Panc1 (cell line): ENCODE measurements at regions not wholly inside any gene's neighbourhood (a gene's known extent, or its start where the extent isn't known, plus 50 kb on each side); places are given as distances from the start of the nearest gene placed in this dataset.
"Not testable (repeated sequence)": the region's sequence is repeated elsewhere in the genome, so short reads cannot be mapped to it uniquely, and the experiment has no call there.

ENCODE experiments used
- ATAC-seq: fragments of 200-7000 bp; cut with Tn5 transposase; 2 replicates; pipeline ENCODE4 v1.9.1; 2020; ENCODE audit warnings: mild to moderate bottlenecking, moderate library complexity
- BruUV-seq: library from RNA; stranded (reverse); fragments of 400-500 nt; replicated peaks from 2 replicates; lab custom pipeline; 2021; lab: Mats Ljungman, UMichigan
- CTCF ChIA-PET: fragments of 300-600 bp; sonication (Branson Sonifier 250); formaldehyde crosslinking; loops from one replicate; lab custom pipeline; 2022; ENCODE audit warnings: antibody characterized with exemption; lab: Charles Lee
- POLR2A ChIA-PET: fragments of 300-600 bp; sonication (Branson Sonifier 250); formaldehyde crosslinking; loops from one replicate; lab custom pipeline; 2022; ENCODE audit warnings: antibody characterized with exemption; lab: Charles Lee
- DNase-seq: peaks from one replicate; pipeline ENCODE4 v3.0.0-alpha.2; 2010; ENCODE audit warnings: low read depth, low spot score
- H3K27ac ChIP-seq: 2 replicates; pipeline ENCODE4 v1.5.1; 2011; ENCODE audit warnings: mild to moderate bottlenecking, low read length, inconsistent platforms
- H3K27me3 ChIP-seq: fragments of 200-500 bp; sonication (Bioruptor generic); 2 replicates; pipeline ENCODE4 v1.6.0; 2014; ENCODE audit warnings: low read length, inconsistent platforms; ENCODE audit not compliant: control insufficient read depth, insufficient read depth
- H3K36me3 ChIP-seq: fragments of 200-500 bp; sonication (Bioruptor generic); 2 replicates; pipeline ENCODE4 v1.5.1; 2014; ENCODE audit warnings: inconsistent platforms, mild to moderate bottlenecking, low read length, moderate library complexity; ENCODE audit not compliant: control insufficient read depth, insufficient read depth
- H3K4me1 ChIP-seq: 2 replicates; pipeline ENCODE4 v1.5.1; 2011; ENCODE audit warnings: inconsistent platforms, mild to moderate bottlenecking, low read length, moderate library complexity; ENCODE audit not compliant: control insufficient read depth, insufficient read depth
- H3K4me3 ChIP-seq, 2 experiments: 2 replicates each; pipeline ENCODE4 v1.5.1; 2011 to 2012; ENCODE audit warnings: low read depth in 2 of 2, low read length in 2 of 2, mild to moderate bottlenecking in 2 of 2, inconsistent platforms in 1 of 2, moderate library complexity in 1 of 2
- H3K9me3 ChIP-seq: fragments of 200-500 bp; sonication (Bioruptor generic); 2 replicates; pipeline ENCODE4 v1.5.1; 2014; ENCODE audit warnings: low read depth, mild to moderate bottlenecking, inconsistent platforms, low read length, moderate library complexity; ENCODE audit not compliant: control insufficient read depth, insufficient read depth
- in situ Hi-C: cut with HindIII; loops from 2 replicates; pipeline ENCODE4 v1.10.0; 2016; ENCODE audit warnings: low sequenced_read_pairs, low pct_unique_long_range_greater_than_20kb
- intact Hi-C: fragments of 100-400 bp; cut with micrococcal nuclease; formaldehyde crosslinking; loops from one replicate; pipeline ENCODE4 v1.10.0; 2022; ENCODE audit not compliant: unreplicated experiment

DNA sequence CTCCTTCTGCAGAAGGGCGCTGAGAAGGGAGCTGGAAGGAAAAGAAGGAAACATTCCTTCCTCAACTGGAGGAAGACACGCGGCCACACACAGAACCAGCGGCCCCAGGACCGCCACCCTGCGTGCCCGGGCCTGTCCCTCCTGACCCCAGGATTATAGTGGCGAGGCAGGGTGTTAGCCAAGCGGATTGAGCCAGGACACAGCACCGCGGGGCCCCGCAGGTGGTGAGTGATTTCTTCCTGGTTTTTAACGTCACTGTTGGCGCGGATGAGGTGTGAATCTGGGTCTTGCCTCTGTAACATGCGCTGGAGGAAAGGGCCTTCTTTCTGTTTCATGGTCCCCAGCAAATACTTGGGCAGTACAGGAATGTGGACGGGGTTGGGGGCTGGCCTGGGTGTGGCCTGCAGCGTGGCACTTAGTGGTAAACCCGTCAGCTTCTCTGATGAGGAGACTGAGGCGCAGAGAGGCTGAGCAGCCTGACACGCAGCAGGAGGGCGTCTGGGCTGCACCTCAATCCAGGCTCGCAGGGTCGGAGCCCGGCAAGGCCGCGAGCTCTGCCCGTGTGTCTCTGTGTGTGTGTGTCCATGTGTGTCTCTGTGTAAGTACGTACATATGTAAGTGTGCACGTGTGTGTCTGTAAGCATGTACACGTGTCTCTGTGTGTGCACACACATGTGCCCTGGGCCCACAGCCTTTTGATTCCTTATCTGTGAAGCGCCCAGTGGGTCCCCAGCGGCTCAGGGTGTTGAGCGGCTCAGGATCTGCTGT is 158.4 kb upstream of the ZNF469 start:
- ATAC-seq, H3K36me3 ChIP-seq, intact Hi-C loops, POLR2A ChIA-PET, H3K9me3 ChIP-seq, DNase-seq, CTCF ChIA-PET, in situ Hi-C loops, H3K27ac ChIP-seq, BruUV-seq, H3K4me1 ChIP-seq, H3K4me3 ChIP-seq, H3K27me3 ChIP-seq: not testable (repeated sequence)

DNA sequence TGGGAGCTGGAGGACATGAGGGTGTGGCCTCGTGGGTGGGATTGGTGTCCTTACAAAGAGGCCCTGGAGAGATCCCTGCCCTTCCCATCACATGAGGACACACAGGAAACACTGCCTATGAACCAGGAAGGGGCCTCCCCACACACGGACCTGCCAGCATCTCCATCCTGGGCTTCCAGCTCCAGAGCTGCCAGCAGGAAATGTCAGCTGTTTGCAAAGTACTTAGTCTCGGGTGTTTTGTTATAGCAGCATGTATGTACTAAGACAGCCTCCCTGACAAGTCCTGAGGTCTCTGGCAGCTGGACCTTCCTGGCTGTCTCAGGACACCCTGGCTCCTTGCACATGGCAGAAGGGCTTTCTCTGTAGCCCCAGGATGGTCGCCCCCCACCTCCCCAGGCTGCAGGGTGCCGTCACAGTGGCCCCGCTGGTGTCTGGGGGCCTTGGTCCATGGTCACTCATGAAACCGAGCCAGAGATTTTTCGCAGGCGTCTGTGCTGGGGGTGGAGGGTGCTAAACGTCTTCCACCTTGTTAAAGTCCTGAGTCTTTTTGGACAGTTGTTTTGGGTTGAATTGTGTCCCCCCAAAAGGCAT is 157.0 kb upstream of the ZNF469 start:
- DNase-seq, H3K4me1 ChIP-seq, intact Hi-C loops, H3K27me3 ChIP-seq, H3K4me3 ChIP-seq, in situ Hi-C loops, H3K9me3 ChIP-seq, H3K27ac ChIP-seq, BruUV-seq, CTCF ChIA-PET, H3K36me3 ChIP-seq, POLR2A ChIA-PET, ATAC-seq: not testable (repeated sequence)

DNA sequence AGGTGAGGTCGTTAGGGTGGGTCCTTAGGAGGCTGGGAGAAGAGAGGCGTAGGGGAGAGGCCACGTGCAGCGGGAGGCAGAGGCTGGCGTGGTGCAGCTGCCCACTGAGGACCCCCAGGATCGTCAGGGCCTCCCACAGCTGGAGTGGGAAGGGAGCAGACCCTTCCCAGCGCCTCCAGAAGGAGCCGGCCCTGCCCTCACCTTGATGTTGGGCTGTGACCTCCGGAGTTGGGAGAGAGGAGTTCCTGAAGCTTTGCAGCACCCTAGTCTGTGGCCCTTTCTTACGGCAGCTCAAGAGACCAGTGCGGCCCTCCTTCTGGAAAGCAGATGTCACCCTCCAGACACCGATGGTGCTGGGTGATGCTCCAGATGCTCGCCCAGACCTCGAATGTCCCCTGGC is 156.5 kb upstream of the ZNF469 start:
- CTCF ChIA-PET, H3K36me3 ChIP-seq, H3K4me1 ChIP-seq, H3K27me3 ChIP-seq, H3K9me3 ChIP-seq, H3K27ac ChIP-seq, BruUV-seq, DNase-seq, in situ Hi-C loops, ATAC-seq, H3K4me3 ChIP-seq, intact Hi-C loops, POLR2A ChIA-PET: not testable (repeated sequence)

DNA sequence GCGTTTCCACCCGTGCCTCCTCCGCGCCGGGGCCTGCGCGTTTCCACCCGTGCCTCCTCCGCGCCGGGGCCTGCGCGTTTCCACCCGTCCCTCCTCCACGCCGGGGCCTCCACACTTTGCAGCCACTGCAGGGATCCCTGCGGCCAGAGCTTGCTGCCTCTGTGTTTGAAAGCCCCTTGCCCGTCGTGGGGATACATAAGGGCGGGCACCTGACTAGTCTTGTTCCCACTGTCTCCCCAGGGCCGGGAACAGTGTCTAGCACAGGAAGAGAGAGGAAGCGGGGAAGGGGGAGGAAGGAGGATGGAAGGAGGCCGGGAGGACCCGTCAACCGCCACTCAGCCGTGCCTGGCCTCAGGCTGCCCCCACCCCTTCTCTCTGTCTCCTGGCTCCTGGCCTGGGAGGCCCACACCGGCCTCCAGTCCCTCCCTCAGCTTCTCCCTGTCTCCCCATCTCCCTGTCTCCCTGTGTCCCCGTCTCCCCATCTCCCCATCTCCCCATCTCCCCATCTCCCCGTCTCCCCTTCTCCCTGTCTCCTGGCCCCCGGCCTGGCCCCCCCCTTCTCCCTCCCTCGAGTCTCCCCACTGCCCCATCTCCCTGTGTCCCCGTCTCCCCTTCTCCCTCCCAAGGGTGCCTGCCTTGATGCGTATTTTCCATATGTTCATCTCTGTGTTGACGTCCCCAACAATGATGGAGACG is 155.6 kb upstream of the ZNF469 start:
- H3K36me3 ChIP-seq, H3K27ac ChIP-seq, intact Hi-C loops, H3K9me3 ChIP-seq, in situ Hi-C loops, DNase-seq, POLR2A ChIA-PET, ATAC-seq, CTCF ChIA-PET, BruUV-seq, H3K4me3 ChIP-seq, H3K4me1 ChIP-seq, H3K27me3 ChIP-seq: not testable (repeated sequence)

- DNase-seq, BruUV-seq, H3K4me1 ChIP-seq, H3K4me3 ChIP-seq, H3K36me3 ChIP-seq, H3K9me3 ChIP-seq, POLR2A ChIA-PET, H3K27ac ChIP-seq, CTCF ChIA-PET, in situ Hi-C loops, H3K27me3 ChIP-seq, ATAC-seq, intact Hi-C loops: not testable (repeated sequence)
These were observed 154.9 kb upstream of the ZNF469 start for GRCh38 chr16:88227722-88228482.

GRCh38 chr16:88228751-88229150 is 154.0 kb upstream of the ZNF469 start:
- H3K4me1 ChIP-seq, in situ Hi-C loops, ATAC-seq, H3K36me3 ChIP-seq, CTCF ChIA-PET, H3K27ac ChIP-seq, DNase-seq, intact Hi-C loops, H3K9me3 ChIP-seq, POLR2A ChIA-PET, H3K27me3 ChIP-seq, H3K4me3 ChIP-seq, BruUV-seq: not testable (repeated sequence)

- CTCF ChIA-PET, H3K4me1 ChIP-seq, H3K27ac ChIP-seq, intact Hi-C loops, H3K36me3 ChIP-seq, BruUV-seq, POLR2A ChIA-PET, H3K9me3 ChIP-seq, in situ Hi-C loops, DNase-seq, H3K4me3 ChIP-seq, H3K27me3 ChIP-seq, ATAC-seq: not testable (repeated sequence)
These were observed 153.0 kb upstream of the ZNF469 start for GRCh38 chr16:88229710-88230109.
